Stimulated activated CD8-positive, alpha-beta memory T cell treated with anti-CD3 and anti-CD28 coated beads, Interleukin-2, amount 100 ng/mL, for 48 hours (primary cell): ENCODE measurements at regions not wholly inside any gene's neighbourhood (a gene's known extent, or its start where the extent isn't known, plus 50 kb on each side); places are given as distances from the start of the nearest gene placed in this dataset.

Source experiments
- DNase-seq, 2 donors: peaks; one replicate each; pipeline ENCODE4 v3.0.0-alpha.2; 2020; ENCODE audit warnings: low read depth in 2 of 2

DNA sequence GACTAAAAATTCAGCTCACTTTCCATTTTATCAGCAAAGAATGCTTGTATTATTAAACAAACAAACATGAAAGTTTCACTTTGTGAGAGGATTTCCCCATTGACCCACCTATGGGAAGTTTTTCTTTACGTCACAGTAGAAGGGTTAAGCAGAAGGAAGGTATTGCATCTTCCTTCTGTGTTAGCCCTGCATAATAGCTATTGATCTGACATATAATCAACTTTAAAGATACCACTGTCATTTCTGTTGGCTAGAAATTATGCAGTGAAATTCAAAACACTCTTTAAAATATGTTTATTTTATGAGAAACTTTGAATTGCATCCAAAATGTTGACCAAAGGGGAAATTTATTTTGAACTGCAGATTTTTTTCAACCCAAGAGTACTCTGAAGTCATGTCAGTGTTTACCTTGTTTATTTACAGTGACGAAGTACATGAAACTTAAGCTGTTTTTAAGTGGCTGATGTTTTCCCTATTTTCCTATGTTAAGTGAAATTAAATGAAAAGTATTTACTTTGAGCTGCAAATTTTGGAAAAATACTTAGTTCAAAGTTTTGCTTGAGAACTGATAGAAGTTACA, 566.4 kb downstream of the ZEB2 start:
- no peak for DNase-seq

DNA sequence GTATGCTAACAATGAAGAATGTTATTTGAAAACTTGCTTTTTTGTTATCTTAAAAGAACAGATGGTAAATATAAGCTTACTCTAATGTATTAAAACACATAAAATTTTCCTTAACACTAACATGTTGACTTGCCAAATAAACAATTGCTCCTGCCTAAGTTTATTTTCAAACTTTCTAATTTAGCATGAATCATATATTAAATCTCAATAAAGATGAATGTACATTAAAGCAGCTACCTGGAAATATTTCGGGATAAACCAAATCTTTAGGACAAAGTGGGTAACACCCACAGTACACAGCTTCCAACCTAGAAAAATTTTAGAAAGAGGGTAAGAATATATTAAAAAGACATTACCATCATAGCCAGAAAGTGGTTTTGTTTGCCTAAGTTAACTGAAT, 567.4 kb downstream of the ZEB2 start:
- DNase-seq, result no peak

DNA sequence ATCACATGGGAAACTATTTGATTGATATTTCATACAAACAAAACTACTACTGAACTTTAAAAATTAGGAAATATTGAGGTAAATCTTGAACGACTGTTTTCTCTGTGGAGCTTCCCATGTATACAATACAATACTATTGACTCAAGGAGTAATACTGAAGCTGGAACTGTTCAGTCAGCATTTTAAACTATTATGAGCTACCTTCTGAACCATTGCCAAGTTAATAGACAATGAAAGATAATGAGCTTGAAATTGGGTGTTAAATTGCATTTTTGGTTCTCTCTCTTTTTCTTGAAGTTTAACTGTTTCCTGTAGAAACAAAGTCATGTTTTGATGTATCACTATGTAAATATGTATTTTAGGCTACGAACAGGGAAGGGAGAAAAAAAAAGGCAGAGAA, 569.2 kb downstream of the ZEB2 start:
- DNase-seq, result no peak

DNA sequence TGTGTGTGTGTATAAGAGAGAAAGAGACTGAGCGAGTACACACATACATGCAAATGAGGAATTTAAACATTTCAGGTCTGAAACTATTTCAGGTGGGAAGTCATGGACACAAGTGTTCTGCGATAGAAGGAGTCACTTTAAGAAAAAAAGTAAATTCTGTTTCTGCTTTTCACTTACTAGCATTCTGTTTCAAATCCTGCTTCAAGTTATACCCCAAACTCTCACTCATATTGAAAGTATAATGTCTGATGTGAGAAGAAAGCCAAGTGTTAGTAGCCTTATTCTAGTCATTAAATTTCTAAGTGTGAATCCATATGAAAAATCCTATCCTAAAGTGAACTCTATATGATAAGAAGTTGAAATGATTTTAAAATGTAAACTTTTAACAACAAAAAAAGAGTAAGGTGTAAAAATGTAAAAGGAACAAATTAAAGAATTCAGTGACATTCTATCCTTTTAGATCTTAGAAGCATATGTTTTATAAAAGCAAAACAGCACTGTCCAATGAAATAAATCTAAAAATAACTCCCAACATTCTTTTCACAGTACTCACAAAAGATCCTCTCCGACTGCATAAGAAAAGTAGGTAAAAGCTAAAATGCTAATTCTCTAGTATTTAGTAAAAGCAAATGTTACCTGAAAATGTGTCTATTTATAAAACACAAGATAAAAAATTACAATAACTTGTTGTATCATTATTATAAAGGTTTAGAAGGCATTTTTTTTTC, 570.6 kb downstream of the ZEB2 start:
- no peak for DNase-seq

DNA sequence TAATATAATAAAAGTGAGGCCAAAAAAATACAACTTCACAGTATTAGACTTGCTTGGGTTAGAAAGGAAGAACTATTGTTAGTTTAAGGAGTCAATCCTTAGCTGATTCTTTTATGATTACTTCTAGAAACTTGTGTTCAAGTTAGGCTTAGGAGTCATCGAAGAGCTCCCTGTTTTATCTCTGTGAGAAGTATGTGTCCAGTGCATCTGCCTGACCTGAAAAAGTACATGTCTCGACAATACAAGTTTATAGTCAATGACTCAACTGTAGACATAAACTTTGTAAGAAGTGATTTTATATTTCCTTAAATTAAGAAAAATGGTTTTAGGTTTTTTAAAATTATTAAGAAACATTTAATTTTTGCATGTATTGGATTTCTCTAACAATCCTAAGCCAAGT, 571.2 kb downstream of the ZEB2 start:
- DNase-seq, result no peak

DNA sequence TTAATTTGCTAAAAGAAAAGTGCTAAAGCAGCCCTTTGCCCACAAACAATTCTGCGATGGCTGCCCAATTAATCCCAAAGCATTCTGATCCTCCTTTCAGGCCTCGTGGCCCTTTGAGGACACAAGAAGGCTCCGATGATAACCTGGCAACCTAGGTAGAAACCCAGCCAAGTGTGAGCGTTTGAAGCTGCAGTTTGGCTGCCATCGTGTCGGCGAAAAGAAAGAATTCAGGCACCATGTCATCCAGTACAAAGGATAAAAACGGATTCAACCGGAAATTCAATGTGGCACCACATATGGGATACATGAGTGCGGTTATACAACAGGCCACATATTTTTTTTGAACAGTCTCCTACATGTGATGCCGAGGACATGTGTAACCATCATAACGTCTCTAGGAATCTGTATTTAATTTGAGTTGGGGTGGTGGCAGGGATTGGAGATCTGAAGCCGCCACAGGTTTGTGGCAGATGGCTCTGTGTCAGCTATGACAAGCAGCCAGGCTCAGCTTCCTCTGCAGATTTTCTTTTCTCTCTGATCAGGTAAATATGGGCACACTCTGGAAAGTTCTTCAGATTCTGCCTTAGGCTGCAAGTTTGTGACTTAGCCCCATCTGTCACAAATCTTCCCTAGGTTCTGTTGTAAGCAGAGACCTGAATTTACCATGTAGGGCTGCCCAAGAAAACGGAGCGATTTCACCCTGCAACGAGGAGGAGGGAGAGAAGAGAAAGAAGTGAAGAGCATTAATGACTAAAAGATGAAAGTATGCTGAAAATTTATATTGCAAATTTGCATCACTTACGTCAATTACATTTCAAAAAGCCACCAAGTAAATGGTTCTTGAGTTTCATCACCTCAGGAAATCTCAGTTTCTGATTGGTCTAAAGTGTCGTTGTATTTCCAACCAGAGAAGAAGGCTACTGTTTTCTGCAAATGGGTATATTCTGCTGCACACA, 573.2 kb downstream of the ZEB2 start:
- no peak for DNase-seq

DNA sequence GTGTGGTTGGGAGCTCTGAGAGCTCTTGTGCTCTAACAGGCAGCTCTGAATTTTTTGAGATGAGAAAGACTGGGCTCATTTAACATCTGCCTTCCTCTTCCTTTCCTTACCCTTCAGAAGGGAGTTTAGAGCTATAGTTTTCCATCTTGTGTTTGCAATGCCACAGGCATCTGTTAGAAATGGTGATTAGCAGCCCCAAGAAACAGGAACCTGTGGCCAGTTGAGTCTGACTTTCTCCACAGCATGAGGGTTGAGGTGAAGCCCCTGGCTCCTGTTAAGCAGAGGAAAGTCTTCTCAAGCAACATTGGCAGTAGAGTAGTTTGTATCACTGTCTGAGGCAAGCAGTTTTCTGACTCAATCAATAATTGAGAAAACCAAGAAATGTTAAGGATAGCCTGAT, 577.4 kb downstream of the ZEB2 start:
- no peak for DNase-seq

DNA sequence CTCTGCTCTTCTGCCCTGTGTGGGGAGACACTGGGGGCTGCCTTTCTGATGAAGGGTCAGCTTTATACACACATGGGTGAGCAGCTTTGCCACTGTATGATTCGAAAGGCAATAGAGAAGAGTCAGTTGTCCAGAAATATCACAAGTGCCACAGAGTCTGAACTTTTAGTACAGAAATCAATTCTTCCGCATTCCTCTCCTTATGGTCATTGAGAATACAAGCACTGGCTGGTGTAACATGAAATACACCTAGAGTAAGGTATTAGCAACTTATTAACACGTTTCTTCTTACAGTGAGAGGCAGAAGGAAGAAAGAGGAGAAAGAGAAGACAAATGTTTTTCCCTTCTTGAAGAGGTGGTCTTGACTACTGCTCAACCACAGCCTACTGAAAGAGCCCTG, 579.2 kb downstream of the ZEB2 start:
- no peak for DNase-seq

DNA sequence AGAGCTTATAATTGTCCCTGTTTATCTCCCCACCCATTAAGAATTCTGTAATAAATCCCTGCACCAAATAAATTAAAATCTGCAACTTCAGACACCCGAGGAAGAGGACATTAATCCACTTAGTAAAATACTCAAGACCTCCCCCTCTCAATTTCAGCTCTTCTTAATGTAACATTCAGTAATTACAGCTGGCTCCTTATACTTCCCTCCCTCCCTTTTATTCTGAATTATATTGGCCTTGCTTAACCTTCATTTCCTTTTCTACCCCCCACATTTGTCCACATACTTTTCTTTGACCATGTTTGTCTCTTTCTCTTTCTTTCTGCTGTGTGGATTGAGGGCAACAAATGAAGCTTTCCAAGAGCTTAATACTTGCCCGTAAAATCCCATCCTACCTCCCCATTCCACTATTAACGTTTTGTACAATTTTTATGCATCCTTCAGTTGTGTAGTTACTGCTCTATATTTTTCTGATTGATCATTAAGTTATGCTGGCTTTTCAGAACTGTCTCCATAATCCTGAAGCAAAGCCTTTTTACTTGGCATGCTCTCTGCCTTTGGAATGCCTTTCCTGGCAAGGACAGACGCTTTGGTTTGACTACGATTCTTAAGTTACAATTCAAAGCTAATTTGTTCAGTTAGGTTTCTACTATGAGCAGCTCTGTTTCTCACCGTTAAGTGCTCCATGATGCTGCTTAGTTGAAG, 580.1 kb downstream of the ZEB2 start:
- no peak for DNase-seq

DNA sequence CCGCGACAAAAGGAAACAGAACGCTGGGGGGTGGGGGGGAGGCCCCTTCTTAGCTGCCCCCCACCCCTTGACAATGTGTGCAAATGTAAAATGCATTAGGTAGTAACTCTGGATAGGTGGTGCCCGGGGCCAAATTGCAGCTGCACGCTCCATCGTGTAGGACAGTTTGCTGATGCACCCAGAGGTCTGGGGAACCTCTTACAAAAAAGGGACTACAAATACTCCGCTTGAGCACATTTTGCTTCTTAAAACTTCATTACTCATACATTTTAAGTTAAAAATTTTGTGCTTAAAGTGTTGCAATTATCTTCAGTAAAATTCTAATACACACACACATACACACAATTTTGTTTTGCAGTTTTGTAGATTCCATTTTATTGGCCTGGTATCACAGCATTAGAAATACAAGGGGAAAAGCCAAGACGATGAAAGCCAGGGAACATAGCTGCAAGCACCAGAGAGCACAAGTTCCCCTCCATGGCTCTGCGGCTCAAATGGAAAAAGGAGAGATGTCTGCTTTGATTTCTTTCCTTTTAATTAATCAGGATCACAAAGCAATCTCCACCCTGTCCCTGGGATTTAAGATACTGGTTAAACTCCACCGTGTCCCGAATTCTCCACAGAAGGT, 582.1 kb downstream of the ZEB2 start:
- no peak for DNase-seq

DNA sequence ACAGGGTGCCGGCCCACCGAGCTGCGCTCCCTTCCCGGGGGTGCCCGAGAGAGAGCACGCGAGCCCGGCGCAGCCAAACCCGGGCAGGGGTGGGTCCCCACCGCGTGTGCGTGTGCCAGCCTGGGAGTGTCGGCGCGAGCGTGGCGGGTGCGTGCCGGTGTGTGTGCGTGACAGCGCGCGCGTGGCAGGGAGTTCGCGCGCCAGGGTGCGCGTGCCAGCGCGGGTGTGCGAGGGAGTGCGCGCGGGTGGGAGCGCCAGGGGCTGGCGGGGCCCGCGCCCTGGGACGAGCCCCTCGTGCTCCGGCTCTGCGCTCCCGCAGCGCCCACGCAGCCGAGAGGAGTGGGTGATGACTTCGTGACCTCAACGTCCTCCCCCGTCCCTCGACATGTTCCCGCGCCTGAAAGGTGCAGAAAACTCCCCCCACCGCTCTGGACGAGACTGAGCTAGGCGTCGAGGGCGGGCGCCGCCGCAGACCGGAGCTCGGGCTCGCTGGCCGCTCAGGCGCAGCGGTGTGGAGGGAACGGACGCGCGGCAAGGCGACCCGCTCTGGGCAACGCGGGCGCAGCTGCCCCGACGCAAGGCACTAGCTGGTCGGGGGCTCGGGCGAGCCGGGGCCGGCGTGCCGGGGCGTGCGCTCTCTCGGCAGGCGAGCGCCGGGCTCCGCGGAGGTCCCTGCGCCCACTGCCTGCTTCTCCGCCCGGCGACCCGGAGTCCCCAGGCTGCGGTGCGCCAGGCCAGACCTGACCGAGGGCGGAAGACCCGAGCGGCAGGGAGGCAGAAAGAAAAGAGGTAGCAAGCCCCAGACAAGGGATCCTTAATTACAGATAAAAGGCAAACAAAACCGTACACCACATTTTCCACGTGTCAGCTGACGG, 582.8 kb downstream of the ZEB2 start:
- DNase-seq, result peak; percentile 20 to 22

DNA sequence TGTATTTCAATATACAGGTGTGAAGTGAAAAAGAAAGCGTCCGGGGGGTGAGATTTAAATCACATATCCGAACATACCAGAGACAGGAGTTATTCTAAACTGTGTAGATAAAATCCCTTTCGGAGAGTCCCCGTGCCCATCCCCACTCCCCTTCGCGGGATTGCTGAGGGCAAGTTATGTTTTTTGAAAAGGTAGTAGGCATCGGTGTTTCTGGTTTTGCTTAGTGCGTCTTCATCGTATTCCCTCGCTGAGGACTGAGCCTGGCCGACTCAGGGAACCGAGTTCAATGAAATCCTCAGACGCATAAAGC, 583.4 kb downstream of the ZEB2 start:
- no peak for DNase-seq

DNA sequence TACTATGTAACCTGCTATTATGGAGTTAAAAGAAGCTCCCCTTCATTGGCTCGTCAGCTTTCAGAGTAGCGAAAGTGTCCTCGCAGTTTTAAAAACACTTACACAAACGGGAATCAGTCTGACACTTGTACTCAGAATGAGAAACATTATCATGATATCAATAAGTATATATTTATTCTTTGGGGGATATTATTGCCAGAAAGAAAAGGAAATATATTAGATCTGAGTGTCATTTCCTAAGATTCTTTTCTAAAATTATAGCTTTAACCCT, 584.5 kb downstream of the ZEB2 start:
- no peak for DNase-seq

DNA sequence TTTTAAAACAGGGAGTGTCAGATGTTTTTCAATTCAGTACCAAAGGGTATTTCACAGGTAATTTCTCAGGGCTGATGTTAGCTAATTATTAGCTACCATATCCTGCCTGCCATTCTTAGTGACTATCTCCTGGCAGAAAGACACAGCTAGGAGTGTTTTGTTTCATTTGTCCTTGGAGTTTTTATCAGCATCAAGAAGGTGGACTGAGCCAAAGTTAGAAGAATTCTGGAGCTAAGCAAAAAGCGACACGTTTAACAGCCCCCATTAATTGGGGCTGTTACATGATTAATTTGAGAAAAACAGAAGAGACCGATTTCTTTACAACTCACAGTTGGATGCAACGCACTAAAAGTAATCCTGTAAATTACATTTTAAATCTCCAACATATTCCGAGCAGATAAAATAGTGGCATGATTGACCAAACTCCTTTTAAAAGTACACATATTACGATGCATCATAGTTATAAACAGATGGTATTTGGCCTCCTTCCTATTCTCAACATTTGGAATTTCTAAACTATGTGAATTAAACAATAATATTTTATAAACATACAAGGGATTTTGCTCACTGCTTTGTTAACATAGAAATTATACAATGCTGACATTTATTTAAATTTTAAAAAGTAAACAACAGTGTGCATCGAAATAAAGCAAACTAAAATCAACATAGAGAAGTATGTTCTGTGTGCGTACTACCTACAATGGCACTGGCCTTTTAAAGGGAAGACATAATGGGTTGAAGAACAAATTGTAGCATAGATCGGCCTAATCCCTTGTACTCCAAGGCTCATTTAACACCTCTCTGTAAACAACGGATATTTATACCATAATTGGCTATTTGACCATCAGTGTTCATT, 585.1 kb downstream of the ZEB2 start:
- DNase-seq, result no peak

DNA sequence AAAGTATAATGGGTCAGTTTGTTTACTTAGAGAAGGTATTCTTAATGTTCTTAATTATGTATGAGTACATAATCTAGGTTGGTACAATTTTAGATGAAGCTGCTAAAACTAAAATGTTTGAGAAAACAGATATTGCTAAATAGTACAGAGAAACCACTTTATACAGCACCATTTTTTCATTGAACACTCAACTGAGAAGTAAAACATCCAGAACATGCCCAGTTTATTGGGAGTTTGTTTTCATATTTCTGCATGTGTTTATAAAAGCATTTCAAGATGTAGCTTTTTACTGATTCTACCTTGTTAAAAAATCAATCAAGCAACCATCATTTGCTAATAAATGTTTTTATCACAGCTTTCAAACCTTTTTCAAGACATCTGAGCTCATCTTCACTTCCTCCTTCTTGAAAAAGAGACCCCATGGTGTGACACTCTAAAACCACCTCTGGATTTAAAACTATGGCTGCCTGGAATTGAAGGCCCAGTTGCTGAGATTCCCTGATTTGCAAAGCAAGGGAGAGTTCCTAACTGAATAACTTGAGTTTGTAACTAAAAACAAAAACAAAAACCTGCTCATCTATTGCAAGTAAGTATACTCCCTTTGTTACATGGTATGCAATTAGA, 585.9 kb downstream of the ZEB2 start:
- DNase-seq, result no peak

DNA sequence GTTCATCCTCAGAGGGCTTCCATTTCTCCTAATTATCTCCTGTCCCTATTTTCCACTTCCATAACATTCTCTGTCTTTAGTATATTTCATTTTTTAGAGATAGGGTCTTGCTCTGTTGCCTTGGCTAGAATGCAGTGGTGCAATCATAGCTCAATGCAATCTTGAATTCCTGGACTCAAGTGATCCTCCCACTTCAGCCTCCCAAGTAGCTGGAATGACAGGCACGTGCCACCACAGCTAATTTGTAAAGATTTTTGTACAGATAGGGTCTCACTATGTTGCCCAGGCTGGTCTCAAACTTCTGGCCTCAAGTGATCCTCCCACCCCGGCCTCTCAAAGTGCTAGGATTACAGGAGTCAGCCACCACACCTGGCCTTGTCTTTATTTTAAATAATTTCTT, 589.0 kb downstream of the ZEB2 start:
- DNase-seq, result no peak

DNA sequence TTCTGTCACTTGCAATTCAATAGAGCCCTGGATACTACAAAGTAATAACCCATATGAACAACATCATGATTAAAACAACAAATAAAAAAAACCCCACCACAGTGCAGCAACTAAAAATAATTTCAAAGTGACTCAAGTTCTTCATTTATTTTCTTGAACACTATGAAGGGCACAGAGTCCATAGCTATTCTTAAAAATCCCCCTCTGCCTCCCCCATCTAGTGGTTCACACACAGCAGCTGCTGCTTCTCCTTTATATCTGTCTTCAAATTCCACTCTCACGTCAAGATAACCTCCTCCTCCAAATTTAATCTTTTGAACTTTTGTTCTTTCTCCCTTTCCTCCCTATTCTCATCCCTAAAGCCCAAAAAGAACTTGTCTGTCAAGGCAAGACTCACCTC, 591.3 kb downstream of the ZEB2 start:
- DNase-seq, result no peak

DNA sequence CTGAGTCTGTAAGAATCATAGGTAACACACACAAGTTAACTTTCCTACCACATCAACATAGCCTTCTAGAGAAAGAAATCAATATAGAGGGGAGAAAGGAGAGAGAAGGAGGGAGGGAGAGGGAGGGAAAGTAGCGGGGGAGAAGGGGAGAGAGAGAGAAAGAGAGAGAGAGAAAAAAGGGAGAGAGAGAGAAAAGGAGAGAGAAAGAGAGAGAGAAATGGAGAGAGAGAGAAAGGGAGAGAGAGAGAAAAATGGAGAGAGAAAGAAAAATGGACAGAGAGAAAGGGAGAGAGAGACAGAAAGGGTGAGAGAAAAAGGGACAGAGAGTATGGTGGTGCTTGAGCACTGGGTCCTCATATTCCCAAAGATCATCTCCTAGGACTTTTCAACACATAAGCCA, 591.7 kb downstream of the ZEB2 start:
- no peak for DNase-seq

DNA sequence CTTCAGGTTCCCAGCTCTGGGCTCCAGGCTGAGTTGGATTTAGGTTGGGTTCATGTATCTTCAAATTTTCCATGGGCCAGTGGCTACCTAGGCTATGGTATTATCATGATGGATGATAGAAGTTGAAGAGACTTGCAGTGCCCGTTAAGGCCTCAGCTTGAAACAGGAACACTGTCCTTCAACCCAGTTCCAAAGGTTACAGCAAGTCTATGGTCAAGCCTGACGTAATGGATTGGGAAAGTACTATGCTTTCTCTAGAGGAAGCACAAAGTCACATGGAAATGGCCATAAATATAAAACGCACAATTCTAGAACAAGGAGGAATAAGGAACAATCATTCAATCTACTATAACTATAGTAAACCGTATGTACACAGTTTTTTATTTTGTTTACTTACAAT, 593.2 kb downstream of the ZEB2 start:
- DNase-seq, result no peak
